ENCODE measurements at regions not wholly inside any gene's neighbourhood (a gene's known extent, or its start where the extent isn't known, plus 50 kb on each side); places are given as distances from the start of the nearest gene placed in this dataset.

DNA sequence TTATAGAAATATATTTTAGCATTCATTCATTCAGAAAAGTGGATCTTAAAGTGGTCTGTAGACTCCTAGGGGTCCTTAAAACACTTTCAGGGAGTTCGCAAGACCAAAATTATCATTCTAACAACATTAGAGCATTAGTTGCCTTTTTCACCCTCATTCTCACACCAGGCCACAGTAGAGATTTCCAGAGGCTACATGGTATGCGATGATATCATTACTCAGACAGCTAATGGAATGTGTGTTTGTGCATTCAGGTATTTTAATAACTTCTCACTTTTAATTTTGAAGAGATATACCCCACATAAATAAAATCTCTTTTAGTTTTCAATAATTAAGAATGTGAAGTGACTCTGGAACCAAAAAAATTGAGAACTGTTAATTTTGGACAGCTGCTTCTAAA is 206.9 kb downstream of the NSUN3 start:
- no peak for DNase-seq

DNA sequence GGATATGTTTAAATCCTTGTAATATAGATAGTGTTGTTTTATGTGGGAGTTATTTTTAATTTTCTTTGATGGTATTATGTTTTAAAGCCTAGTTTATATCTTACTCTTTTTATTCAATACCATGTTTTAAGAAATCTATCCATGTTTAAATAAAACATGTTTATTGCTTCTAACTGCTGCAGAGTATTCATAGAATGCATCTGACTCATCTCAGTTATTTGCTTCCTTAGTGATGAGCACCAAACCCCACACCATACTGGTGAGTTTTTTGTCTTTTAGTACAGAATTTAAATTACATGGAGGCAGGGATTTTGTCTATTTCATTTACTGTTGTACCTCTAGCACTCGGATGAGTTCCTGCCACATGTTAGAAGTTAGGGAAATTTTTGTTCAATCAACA is 209.2 kb downstream of the NSUN3 start:
- DNase-seq, result no peak

DNA sequence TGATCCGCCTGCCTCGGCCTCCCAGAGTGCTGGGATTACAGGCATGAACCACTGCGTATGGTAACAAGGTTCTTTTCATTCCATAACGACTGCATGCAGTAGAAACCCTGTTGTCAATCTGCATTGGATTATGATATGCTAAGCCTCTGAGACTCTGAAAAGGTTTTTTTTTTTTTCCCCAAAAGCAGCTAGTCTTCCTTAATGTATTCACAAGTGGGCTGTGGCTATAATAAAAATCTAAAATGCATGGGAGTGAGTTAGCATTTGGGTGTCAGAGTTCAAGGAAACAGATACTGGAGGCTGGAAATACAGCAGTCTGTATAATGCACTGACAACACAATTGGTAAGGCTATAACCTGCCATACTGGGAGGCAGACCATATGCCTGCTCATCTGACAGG is 218.1 kb downstream of the NSUN3 start:
- DNase-seq, result no peak

GRCh38 chr3:94285872-94286271 is 223.0 kb downstream of the NSUN3 start:
- no peak for DNase-seq

GRCh38 chr3:94291686-94292085 is 228.8 kb downstream of the NSUN3 start:
- no peak for DNase-seq

GRCh38 chr3:94292151-94292550 is 229.3 kb downstream of the NSUN3 start:
- no peak for DNase-seq

GRCh38 chr3:94293793-94294195 is 230.9 kb downstream of the NSUN3 start:
- no peak for DNase-seq

DNA sequence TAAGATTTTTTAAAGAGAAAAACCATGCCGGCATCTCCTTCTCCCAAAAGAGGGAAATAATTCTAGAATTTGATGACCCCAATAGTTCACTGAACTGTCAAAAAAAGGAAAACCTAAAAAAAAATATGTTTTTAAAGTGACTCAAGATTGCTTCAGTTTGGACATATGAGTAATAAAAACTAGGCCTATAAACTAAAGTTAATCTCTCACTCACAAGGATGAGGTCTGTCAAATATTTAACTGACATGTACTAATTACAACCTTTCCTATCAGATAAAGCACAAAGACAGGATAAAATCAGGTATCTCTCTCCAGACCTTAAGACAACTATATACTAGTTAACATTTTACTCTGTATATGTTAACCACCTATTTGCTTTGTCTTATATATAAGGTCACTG is 231.9 kb downstream of the NSUN3 start:
- DNase-seq, result no peak

DNA sequence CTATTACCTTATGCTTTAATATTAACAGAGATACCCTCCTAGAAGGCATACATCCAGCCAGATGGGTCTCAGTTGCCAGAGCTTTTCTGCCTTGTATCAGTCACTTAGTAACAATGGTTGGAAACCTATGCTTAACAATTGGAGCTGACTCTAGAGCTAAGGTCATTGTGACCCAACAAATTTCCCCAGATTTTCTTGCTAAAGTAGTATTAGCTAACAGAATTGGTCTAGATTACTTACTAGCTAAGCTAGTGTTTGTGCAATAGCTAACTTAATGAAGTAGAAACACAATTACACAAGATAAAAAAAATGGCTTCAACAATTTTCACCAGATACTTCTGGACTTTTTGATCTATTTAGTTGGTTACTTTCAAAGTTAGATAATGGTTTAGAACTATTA is 236.9 kb downstream of the NSUN3 start:
- no peak for DNase-seq

GRCh38 chr3:94301366-94301765 is 238.5 kb downstream of the NSUN3 start:
- no peak for DNase-seq

GRCh38 chr3:94303266-94303665 is 240.4 kb downstream of the NSUN3 start:
- DNase-seq, result no peak

DNA sequence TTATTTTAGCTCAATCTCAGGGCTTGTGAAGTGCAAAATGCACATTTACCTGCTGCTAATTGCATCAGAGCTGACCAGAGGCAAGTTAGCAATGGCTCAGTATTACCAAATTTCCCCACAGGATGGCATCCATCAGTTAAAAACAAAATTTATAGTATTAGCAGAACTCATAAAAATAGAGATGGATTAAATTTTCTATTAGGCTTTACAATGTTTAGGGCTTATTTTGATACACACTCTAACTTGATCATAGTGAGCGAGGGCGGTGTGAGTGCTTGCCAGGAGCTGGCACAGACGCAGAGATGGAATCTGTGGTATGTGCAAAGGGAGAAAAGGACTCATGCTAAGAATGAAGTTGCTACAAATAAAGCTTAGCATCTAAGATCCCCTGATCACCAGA is 241.0 kb downstream of the NSUN3 start:
- DNase-seq, result no peak

GRCh38 chr3:94304954-94305353 is 242.1 kb downstream of the NSUN3 start:
- DNase-seq, result no peak

DNA sequence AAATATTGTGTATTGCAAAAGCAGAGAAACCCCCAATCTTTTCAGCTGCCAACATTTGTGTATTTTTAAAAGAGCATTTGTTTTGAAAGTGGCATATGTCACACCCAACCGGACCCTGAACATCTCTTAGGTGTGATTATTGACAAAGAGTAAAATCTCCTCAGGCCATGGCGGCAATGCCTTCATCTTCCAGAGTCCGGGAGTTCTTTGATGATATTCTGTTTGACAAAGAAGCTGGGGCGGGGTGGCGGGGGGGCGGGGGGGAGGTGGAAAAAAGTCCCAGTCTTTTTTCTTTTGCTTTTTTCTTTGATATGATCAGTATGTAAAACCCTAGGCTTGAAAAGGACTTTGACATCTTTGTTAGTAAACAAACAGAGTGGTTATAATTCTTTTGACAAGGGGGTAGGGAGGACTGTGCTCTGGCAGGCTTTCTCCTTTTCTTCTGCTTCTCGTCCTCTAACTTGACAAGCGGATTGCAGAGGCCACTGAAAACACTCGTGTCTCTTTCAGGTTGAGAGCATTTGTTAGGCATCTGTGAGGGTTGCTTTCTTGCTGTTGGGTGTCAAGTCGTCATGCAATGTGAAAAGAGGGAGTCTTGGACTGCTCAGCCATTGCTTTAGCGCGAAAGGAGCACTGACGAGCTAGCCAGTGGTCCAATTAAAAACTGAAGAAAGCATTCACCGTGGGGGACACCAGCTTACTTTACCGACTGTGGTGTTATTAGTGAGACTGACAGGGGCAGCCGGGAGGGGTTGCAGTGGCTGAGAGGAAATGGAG is 243.2 kb downstream of the NSUN3 start:
- no peak for DNase-seq

- no peak for DNase-seq
These were observed 244.7 kb downstream of the NSUN3 start for GRCh38 chr3:94307588-94307987.

DNA sequence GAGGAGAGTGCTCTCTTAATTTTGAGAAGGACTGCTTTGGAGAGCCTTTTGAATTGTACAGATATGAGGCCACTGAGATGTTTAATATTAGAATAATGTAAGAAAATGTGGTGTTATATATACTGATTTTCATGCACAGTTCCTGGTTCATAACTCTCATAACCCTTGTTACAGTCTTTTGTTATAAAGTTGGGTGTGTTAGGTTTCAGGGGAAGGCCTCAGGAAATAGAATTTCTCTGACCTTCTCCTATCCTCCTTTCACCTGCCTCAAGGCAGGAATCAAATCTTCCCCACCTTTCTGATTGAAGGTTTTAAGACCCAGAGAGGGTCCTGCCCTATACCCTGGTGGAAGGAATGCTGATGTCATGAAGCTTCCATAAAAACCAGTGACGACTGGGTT is 245.9 kb downstream of the NSUN3 start:
- no peak for DNase-seq

- DNase-seq, result no peak
These were observed 247.7 kb downstream of the NSUN3 start for GRCh38 chr3:94310341-94311135.

GRCh38 chr3:94311651-94312050 is 248.8 kb downstream of the NSUN3 start:
- DNase-seq, result no peak

DNA sequence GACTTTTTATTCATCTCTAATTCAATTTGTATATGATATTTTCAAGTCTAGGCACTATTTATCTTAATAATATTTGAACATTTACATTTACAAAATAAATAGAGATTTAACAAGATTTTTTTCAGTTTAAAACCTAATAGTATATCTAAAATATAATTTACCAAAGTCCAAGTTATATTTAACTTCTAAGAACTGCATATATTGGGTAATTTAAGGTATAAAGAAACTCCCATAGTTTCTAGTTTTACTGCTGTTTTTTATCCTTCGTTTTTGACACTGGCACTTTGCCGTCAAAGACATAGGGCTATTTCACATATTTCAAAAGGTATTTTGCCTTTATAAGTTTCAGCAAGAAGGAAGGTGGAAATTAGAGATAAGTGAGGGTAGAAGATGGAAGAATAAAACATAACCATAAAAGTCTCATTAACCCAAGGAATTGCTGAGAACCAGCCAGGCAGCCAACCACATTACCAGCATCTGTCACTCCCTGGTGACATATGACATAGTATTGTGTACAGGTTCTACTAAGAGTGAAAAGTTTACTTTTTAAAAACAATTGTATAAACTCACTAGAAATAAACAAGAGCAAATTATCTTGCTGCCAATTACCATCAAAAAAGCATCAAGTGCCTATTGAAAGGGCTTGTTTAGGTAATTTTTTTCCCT is 251.5 kb downstream of the NSUN3 start:
- DNase-seq, result no peak

- no peak for DNase-seq
These were observed 254.2 kb downstream of the NSUN3 start for GRCh38 chr3:94317017-94317416.

DNA sequence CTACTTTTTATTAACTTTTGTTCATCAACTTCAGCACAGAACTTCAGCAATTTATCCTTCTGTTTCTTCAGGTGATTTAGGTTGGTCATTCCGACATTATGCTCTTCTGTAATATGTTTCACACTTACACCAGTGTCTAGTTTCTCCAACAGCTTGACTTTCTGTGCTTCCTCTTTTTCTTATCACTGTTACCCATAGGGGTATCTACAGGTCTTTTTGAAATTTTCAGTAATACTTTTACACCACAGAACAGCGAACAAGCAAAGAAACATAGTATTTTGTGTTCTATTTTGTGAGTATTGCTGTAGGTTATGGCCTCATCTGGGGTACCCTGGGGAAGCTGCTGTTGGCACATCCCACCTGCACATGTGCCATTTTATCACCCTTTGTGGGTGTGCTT is 260.7 kb downstream of the NSUN3 start:
- no peak for DNase-seq

DNA sequence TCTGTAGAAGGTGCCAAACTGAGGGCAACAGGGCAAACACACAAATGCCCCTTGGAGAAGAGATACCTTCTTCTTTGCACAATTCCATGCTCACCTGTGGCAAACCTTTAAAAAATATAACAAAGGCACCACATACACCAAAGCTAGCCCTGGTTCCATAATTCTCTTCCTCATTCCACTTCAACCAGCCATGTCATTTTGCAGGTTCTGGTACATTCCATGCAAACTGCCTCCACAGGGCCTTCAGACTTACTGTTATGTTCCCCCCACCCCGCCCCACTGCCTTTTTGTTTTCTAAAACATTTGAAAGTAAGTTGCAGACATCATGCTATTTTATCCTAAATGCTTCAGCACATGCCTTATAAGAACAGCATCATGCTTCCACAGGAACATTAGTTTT is 269.0 kb downstream of the NSUN3 start:
- DNase-seq, result no peak

- DNase-seq, result no peak
These were observed 273.3 kb downstream of the NSUN3 start for GRCh38 chr3:94336046-94336753.
